Transverse colon (tissue), 4 donors: ENCODE measurements at regions not wholly inside any gene's neighbourhood (a gene's known extent, or its start where the extent isn't known, plus 50 kb on each side); places are given as distances from the start of the nearest gene placed in this dataset.

Experiments used
- DNase-seq: peaks from one replicate; pipeline ENCODE4 v3.0.0-alpha.2; 2019
- H3K27ac ChIP-seq, 4 donors: fragments of 200-600 bp; sonication (generic); 2 replicates each; pipeline ENCODE4 v1.5.1; 2016 to 2018; ENCODE audit warnings: inconsistent platforms in 4 of 4
- H3K27me3 ChIP-seq: fragments of 200-600 bp; sonication (generic); 2 replicates; pipeline ENCODE4 v1.5.1; 2017; ENCODE audit warnings: inconsistent platforms
- H3K36me3 ChIP-seq, 4 donors: fragments of 200-600 bp; sonication (generic); 2 replicates each; pipeline ENCODE4 v1.5.1; 2017 to 2019; ENCODE audit warnings: inconsistent platforms in 4 of 4
- H3K4me1 ChIP-seq, 4 donors: fragments of 200-600 bp; sonication (generic); 2 replicates each; pipeline ENCODE4 v1.5.1; 2017 to 2020; ENCODE audit warnings: inconsistent platforms in 4 of 4
- H3K4me3 ChIP-seq, 4 donors: fragments of 200-600 bp; sonication (generic); 1 replicate in 1 of 4; 2 replicates in 3 of 4; pipeline versions ENCODE4 v1.5.1 to v1.6.1; 2017 to 2019; ENCODE audit warnings: inconsistent platforms in 4 of 4
- H3K9me3 ChIP-seq, 2 donors: fragments of 200-600 bp; sonication (generic); 2 replicates each; pipeline ENCODE4 v1.5.1; 2017 to 2019; ENCODE audit warnings: inconsistent platforms in 2 of 2
- EP300 ChIP-seq: sonication (generic); formaldehyde crosslinking; IDR thresholded peaks from one replicate; pipeline ENCODE4 v1.6.1; 2017; ENCODE audit warnings: antibody characterized with exemption, low read depth
- POLR2A ChIP-seq: fragments of 450-650 bp; IDR thresholded peaks from one replicate; pipeline ENCODE4 v1.6.1; 2016; ENCODE audit warnings: antibody characterized with exemption, mild to moderate bottlenecking, moderate library complexity
- POLR2AphosphoS5 ChIP-seq, 3 donors: sonication (generic); formaldehyde crosslinking; IDR thresholded peaks; one replicate each; pipeline ENCODE4 v1.6.1; 2016; ENCODE audit warnings: antibody characterized with exemption in 3 of 3
- WGBS, 2 donors: methylation state at CpG; one replicate each; pipeline ENCODE4 v1.1.5; 2018; ENCODE audit warnings: low coverage in 1 of 2; 5-methylcytosine and 5-hydroxymethylcytosine counted together
- in situ Hi-C, 4 donors: fragments of 200-750 bp; cut with MboI; loops; one replicate each; pipeline versions ENCODE4 v1.15.0 to v1.15.1; 2017; ENCODE audit warnings: low sequenced_read_pairs in 3 of 4, low pct_ligation_motif_present in 1 of 4, low pct_unique_long_range_greater_than_20kb in 1 of 4
- intact Hi-C: fragments of 100-400 bp; cut with DNase I; formaldehyde crosslinking; loops from one replicate; pipeline ENCODE4 v1.15.1; 2023; ENCODE audit warnings: low total_unique reads
- TF ChIP-seq, protein P1 (sequence below), 5 experiments: fragments of 200-600 bp in 3 of 5; fragments of 450-650 bp in 2 of 5; sonication (generic) in 3 of 5; IDR thresholded peaks; 1 replicate in 2 of 5; 2 replicates in 3 of 5; pipeline ENCODE4 v1.5.1; 2016 to 2017; ENCODE audit warnings: antibody characterized with exemption in 5 of 5, inconsistent platforms in 3 of 5, mild to moderate bottlenecking in 2 of 5, moderate library complexity in 1 of 5

DNA sequence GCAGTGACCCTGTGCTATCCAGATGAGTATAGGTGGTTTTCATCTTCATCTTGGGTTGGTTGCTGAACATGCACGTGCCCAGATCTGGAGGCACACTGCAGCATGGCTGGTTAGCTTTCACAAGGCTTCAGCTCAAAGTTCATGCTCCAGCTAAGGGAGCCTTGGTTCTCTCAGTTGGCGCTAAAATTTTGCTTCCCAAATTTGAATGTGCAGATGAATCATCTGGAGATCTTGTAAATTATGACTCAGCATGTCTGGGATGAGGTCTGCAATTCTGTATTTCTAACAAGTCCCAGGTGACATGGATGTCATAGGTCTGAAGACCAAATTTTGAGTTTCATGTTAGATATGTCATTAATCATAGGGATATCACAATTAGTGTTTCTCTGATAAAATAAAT is 230.8 kb downstream of the FOXA2 start:
- intact Hi-C loops = no loop called here

DNA sequence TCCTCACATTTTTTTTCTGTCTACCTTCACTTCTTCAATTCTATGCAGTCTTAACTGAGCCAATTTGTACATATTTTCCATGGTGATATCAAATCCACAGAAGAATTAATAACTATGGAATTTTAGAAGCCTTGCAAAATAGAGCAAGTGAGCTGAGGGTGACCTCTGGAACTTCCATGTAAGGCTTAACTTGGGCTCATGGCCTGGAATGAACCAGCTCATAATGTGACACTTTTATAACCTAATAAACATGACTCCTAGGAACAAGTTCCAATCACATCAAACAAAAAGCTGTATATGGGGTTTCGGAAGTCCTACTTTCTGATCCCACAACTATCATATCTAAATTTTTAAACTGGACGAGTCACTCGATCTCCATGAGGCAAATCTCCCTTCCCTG is 232.4 kb downstream of the FOXA2 start:
- WGBS, 2 donors = 49 to 57% methylated on average over 1 to 3 of the region's 3 CpGs
- Histone ChIP-seq H3K27ac (no peak overlapping the region), H3K27me3 (no peaks in the 10 kb centered on the region), H3K4me3 (no peak overlapping the region), H3K4me1 (peaks cover 0 to 27% (median 3%) of the 10 kb centered on the region in 4 donors), H3K36me3 (no peaks in the 10 kb centered on the region), H3K9me3 (peaks cover 0 to 7% of the 10 kb centered on the region in 2 donors)
- peak; percentile 15 for DNase-seq
- TF ChIP-seq POLR2AphosphoS5 (IDR thresholded peaks at IDR 0.05) = peak in 1 of 3 donors; percentile 12
- no peak for TF ChIP-seq EP300
- in situ Hi-C loops (no loop called here), intact Hi-C loops (no loop called here)

More for the DNA sequence above, 230.8 kb downstream of the FOXA2 start:
- H3K36me3 ChIP-seq = no peaks in the 10 kb centered on the region
- no peaks in the 10 kb centered on the region for H3K27me3 ChIP-seq
- peaks cover 0 to 7% of the 10 kb centered on the region in 2 donors for H3K9me3 ChIP-seq
- no peak for TF ChIP-seq POLR2A
- no peak for TF ChIP-seq POLR2AphosphoS5 (IDR thresholded peaks at IDR 0.05)
- TF ChIP-seq EP300 = no peak
- TF ChIP-seq, protein P1, sequence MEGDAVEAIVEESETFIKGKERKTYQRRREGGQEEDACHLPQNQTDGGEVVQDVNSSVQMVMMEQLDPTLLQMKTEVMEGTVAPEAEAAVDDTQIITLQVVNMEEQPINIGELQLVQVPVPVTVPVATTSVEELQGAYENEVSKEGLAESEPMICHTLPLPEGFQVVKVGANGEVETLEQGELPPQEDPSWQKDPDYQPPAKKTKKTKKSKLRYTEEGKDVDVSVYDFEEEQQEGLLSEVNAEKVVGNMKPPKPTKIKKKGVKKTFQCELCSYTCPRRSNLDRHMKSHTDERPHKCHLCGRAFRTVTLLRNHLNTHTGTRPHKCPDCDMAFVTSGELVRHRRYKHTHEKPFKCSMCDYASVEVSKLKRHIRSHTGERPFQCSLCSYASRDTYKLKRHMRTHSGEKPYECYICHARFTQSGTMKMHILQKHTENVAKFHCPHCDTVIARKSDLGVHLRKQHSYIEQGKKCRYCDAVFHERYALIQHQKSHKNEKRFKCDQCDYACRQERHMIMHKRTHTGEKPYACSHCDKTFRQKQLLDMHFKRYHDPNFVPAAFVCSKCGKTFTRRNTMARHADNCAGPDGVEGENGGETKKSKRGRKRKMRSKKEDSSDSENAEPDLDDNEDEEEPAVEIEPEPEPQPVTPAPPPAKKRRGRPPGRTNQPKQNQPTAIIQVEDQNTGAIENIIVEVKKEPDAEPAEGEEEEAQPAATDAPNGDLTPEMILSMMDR (IDR thresholded peaks at IDR 0.05) = no peak
- in situ Hi-C loops = no loop called here
- no peak overlapping the region for H3K4me3 ChIP-seq
- DNase-seq = no peak
- 93 to 94% methylated on average over 2 of the region's 2 CpGs for WGBS, 2 donors
- H3K4me1 ChIP-seq = peaks cover 0 to 27% (median 3%) of the 10 kb centered on the region in 4 donors
- no peak overlapping the region for H3K27ac ChIP-seq

DNA sequence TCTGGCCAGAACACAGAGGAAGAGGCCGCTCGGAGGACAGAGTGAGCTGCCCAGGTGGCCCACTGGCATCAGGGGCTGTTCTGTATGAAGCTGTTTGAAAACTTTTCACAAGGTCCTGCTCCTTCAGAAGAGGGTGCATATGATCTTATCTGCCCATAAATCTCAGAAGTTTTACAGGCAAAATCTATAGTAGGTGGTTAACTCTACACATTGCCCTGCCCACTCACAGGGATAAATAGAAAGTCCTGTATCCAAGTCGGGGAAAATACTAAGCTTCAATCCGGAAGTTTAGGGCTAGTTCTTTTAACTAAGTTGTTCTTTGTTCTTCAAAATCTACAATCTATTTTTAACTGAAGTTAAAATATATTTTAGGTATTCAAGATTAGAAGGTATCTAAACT is 233.7 kb downstream of the FOXA2 start:
- 69 to 77% methylated on average over 2 to 4 of the region's 4 CpGs for whole genome bisulfite sequencing, 2 donors

DNA sequence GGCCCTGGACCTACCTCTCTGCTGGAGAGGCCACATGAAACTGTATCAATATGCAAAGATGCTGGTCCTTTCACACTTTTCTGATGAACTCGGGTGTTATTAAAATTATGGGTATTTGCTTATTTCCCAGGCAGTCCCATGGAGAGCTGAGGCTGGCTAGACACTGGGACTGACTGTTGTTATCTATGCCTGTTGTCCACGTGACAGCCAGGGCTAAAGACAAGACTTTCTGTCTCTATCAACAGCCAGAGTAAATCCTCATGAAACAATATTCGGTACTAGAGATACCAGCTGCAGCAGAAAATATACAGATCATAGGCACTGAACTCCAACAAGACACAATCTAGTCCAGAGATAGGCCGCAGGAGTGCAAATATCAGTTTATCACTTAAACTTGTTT is 236.4 kb downstream of the FOXA2 start:
- intact Hi-C loops = no loop called here
- in situ Hi-C loops = loop anchor here in 1 of 4 donors (25.0 kb wide), 1 partner anchor 239 kb away; the partner anchor contains the start of gene FOXA2

More for the DNA sequence above, 233.7 kb downstream of the FOXA2 start:
- Histone ChIP-seq H3K4me1 (peaks cover 0 to 27% (median 3%) of the 10 kb centered on the region in 4 donors), H3K27me3 (no peaks in the 10 kb centered on the region), H3K27ac (no peak overlapping the region), H3K4me3 (no peak overlapping the region), H3K9me3 (peaks cover 0 to 7% of the 10 kb centered on the region in 2 donors), H3K36me3 (no peaks in the 10 kb centered on the region)
- TF ChIP-seq POLR2AphosphoS5 (IDR thresholded peaks at IDR 0.05) = no peak
- TF ChIP-seq, protein P1 (IDR thresholded peaks at IDR 0.05) = no peak
- TF ChIP-seq EP300 = no peak
- no peak for TF ChIP-seq POLR2A
- DNase-seq = no peak
- intact Hi-C loops = no loop called here
- in situ Hi-C loops = no loop called here

More for the DNA sequence above, 236.4 kb downstream of the FOXA2 start:
- no peak for DNase-seq
- no peak for TF ChIP-seq POLR2AphosphoS5 (IDR thresholded peaks at IDR 0.05)
- TF ChIP-seq, protein P1 (IDR thresholded peaks at IDR 0.05) = no peak
- no peak for TF ChIP-seq EP300
- TF ChIP-seq POLR2A = no peak
- peaks cover 0 to 22% (median 3%) of the 10 kb centered on the region in 4 donors for H3K4me1 ChIP-seq
- no peak overlapping the region for H3K4me3 ChIP-seq
- H3K27me3 ChIP-seq = no peaks in the 10 kb centered on the region
- no peak overlapping the region for H3K27ac ChIP-seq
- no peaks in the 10 kb centered on the region for H3K9me3 ChIP-seq
- 8 to 50% methylated on average over 2 to 4 of the region's 4 CpGs for WGBS, 2 donors
- no peaks in the 10 kb centered on the region for H3K36me3 ChIP-seq
